GM21723 (cell line): ENCODE measurements at regions not wholly inside any gene's neighbourhood (a gene's known extent, or its start where the extent isn't known, plus 50 kb on each side); places are given as distances from the start of the nearest gene placed in this dataset.
"Not testable (repeated sequence)": the region's sequence is repeated elsewhere in the genome, so short reads cannot be mapped to it uniquely, and the experiment has no call there.

Source experiments
- ATAC-seq: cut with Tn5 transposase; IDR thresholded peaks from one replicate; pipeline ENCODE4 v1.9.1; 2021; ENCODE audit warnings: mild to moderate bottlenecking, moderate library complexity; ENCODE audit not compliant: unreplicated experiment

DNA sequence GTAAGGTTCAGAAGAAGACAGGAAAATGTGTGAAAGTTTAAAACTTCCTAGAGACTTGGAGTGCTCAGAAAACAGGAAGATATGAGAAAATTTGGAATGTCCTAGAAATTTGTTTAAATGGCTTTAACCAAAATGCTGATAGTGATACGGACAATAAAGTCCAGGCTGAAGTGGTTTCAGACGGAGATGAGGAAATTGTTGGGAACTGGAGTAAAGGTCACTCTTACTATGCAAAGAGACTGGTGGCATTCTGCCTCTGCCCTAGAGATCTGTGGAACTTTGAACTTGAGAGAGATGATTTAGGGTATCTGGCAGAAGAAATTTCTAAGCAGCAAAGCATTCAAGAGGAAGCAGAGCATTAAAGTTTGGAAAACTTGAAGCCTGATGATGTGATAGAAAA is 126.7 kb upstream of the TGFBR2 start:
- ATAC-seq: not testable (repeated sequence)

- not testable (repeated sequence) for ATAC-seq
Measured at GRCh38 chr3:30480156-30480555, 126.2 kb upstream of the TGFBR2 start.

DNA sequence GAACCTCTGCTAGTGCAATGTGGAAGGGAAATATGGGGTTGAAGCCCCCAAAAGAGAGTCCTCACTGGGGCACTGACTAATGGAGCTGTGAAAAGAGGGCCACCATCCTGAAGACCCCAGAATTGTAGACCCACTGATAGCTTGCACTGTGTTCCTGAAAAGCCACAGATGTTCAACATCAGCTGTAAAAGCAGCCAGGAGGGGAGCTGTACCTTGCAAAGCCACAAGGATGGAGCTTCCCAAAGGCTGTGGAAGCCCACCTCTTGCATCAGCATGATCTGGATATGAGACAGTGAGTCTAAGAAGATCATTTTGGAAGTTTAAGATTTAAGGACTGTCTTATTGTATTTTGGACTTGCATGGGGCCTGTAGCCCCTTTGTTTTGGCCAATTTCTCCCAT is 125.8 kb upstream of the TGFBR2 start:
- ATAC-seq: no peak

DNA sequence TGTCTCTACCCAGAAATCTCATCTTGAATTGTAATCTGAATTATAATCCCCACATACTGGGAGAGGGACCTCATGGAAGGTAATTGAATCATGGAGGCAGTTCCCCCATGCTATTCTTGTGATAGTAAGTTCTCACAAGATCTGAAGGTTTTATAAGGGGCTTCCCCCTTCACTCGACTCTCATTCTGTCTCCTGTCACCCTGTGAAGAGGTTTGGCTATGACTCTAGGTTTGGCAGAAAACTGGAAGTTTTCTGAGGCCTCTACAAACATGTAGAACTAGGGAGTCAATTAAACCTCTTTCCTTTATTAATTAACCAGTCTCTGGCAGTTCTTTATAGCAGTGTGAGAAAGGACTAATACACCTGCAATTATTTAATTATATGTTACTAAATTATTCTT is 125.2 kb upstream of the TGFBR2 start:
- ATAC-seq: no peak

DNA sequence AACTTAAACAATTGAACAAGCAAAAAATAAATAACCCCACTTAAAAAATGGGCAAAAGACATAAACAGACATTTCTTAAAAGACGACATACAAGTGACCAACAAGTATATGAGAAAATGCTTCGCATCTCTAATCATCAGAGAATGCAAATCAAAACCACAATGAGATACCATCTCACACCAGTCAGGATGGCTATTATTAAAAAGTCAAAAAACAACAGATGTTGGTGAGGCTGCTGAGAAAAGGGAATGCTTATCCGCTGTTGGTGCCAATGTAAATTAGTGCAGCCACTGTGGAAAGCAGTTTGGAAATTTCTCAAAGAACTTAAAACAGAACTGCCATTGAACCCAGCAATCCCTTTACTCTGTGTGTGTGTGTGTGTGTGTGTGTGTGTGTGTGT is 122.2 kb upstream of the TGFBR2 start:
- not testable (repeated sequence) for ATAC-seq

DNA sequence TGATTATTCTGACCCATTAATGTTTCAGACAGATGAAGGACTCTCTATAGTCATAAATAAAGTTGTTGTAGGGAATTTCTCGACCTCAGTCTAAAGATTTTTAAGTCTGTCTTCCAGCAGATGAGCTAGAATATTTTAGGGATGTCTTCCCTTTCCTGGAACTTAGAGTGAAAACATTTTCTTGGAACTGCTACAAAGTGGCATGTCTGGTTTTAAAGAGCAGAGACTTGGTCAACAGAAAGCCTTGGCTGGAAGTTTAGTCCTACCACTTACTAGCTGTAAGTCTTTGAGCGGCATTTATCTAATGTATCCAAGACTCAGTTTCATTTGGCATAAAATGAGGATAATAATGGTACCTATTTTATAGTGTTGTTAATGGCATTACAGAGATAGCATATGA is 120.0 kb upstream of the TGFBR2 start:
- no peak for ATAC-seq

- ATAC-seq: no peak
Measured at GRCh38 chr3:30488070-30488756, 118.2 kb upstream of the TGFBR2 start.

DNA sequence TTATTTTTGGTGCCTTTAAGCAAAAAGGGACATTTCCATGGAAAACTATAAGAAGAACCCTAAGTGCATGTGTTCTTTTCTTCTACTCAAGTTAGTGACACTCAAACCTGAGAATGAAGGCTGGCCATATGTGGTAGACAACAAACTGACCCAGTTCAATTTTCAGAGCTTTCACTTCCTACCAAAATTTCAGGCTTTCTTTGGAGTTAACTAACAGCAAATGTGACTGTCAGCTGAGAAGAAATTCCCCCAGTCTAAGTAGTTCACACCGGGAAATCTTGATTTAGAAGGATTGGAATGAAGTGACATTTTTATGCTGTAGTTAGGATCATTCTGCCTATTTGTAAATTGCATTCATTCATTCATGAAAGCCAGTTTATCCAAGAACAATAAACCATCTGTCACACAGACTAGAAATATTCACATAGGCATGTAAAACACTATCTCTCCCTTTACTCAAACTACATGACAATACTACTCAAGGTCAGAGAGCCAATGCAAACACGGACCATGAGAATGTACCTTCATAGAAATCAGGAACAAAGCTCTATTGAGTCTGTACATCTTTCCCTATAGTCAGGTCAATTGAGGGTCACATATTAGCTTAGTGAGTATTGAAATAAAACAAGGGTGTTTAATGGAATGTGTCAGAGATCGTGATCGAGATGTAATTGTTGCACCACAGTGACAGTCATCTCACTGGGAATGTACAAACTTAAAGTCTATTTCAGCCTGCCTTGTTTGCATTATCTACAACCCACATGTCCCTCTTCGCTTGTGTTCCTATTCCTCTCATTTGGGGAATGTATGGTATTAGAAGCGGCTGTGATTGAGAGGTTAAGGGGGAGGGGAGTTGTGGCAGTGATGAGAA is 113.8 kb upstream of the TGFBR2 start:
- ATAC-seq: no peak

GRCh38 chr3:30493911-30494311 is 112.5 kb upstream of the TGFBR2 start:
- ATAC-seq: no peak

DNA sequence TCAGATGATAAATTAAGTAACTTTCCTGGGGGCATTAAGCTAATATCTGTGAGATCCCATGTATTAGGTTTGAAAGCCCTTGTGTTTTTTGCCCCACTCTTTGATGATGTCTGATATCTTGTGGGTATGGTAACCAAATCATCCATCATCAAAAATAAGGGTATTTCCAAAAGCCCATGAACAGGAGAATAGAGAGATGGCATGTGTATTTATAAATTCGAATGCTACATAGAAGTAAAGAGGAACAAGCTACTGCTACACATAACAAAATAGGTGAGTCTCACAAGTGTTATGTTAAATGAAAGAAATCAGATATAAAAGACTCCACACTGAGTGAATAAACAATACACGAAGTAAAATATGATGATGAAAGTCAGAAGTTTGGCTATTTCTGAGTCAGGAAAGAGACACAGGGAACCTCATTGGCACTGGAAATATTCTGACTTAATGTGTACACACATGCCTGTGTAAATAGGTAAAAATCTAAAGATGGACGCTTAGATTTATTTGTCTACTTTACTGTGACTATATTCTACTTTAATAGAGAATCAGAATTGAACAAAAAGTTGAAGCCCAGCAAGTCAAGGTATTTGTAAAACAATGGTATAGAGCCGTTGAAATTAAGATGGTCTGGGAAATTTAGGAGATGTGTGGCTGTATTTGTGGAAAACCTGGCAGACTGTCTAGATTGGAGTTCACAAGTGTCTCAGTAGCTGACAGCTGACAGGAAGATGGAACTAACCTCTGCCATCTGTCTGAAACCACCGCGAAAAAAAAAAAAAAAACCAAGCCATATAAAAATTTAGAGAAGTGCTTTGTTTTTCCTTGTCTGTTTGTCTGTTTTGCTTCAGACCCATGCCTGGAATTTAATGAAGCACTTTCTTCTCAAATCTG is 111.0 kb upstream of the TGFBR2 start:
- no peak for ATAC-seq

DNA sequence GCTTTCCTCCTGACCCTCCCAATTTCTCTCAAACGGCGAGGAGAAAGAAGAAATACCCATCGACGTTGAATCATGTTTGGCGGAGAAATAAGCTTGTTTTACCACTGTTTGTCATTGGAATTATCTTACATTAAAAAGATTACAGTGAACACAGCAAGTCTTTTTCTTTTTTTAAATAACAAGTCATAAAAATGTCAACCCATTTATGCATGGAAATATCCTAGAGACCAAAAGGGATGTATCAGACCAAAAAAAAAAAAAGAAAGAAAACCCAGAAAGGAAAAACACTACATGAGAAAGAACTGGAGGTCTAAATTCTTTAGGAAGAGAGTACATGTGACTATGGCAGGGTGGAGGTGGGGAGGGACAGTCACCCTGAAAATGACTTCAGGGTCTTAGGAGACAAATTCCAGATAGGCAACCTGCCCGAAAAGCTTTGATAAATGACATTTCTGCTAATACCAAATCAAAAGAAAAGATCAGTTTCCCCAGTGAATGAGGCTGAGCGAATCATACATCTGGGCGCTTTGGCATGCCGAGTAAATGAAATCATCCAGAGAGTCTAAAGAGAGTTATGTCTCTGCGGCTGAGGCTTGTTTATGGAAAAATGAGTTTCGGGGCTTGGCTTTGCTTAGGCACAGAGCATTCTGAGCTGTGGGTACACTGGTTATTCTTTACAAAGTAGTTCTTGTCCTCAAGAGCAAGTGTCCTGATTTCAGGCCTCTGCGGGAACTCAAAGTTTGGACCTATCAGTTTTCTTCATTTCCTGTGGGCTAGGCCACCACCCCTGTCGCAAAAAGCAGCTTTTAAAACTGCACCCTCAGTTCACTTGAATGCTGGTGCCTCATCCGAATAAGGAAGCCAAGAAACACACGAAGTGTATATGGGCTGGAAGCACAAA is 110.1 kb upstream of the TGFBR2 start:
- no peak for ATAC-seq

DNA sequence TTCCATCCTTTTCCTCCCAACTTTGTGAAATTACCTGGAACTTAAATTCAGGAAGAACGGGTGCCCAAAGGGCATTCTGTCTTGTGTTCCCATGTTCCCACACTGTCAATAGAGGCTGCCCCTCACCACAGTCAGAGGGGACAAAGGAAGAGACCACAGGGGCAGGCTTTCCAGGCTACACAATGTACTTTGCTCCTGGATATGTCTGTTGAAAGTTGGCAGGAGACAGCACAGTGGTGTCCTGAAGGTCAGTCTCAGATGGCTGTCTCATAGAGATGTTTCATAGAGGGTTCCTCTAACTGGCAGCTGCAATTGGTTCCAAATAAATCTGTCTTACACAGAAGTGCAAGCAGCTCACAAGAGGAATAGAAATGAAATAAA is 107.8 kb upstream of the TGFBR2 start:
- ATAC-seq: no peak

GRCh38 chr3:30500666-30501399 is 105.6 kb upstream of the TGFBR2 start:
- peak; percentile 97 for ATAC-seq

- no peak for ATAC-seq
Measured at GRCh38 chr3:30501526-30501925, 104.9 kb upstream of the TGFBR2 start.

- ATAC-seq: no peak
Measured at GRCh38 chr3:30502051-30502741, 104.2 kb upstream of the TGFBR2 start.

GRCh38 chr3:30502742-30503073 is 103.7 kb upstream of the TGFBR2 start:
- ATAC-seq: peak; percentile 51

DNA sequence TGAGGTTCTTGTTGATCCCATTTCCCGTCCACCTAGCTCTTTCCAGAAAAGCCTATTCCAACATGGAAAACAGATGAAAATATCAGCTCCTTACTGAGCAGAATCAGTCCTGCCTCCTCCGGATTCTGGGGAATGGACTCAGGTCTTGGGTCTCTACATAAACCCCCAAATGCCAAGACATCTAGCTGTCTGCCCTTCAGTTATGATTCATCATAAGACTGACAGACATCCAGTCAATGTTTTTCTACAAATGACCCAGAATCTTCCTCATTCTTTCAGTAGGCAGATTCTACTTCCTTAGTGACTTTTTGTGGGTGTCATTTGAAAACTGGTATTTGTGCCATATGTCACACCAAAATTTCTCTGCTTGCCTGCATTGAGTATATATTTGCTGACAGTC is 103.0 kb upstream of the TGFBR2 start:
- no peak for ATAC-seq

DNA sequence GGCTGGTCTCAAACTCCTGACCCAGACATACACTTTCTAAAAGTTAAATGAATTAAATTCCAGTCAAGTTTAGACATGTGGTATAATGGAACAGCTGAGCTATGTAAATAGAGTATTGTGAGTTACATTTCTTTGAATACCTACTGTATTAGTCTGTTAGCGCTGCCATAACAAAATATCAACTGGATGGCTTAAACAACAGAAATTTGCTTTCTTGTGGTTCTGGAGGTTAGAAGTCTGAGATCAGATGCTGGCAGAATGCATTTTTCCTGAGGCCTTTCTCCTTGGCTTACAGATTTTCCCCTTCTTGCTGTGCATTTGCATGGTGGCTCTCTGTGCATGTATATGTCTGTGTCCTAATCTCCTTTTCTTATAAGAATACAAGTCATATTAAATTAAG is 101.5 kb upstream of the TGFBR2 start:
- no peak for ATAC-seq

DNA sequence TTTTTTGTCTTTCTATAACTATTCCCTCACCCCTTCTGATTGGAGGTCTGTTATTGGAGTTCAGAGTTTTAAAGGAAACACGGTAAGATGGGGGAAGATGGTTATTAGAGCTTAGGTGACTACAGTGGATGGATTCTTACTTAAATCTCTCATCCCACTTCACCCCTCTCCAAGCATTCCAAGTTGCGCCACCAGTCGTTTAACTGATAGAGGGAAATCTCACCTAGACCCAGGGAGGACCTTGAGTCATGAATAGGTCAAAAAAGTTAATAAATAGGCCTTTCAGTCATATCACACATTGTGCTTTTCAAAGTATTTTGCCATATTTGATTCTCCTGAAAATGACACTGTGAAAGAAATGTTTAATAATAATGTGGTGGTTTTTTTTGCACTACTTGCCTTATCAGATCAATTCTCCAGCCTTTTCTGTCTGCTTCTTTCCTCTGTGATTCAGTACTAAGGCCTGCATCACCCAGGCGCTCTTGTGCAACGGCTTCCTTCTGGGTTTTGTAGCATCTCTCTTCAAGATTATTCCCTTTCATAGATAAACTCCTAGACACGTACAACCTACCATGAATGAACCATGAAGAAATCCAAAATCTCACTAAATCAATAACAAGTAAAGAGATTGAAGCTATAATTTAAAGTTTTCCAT is 100.4 kb upstream of the TGFBR2 start:
- ATAC-seq: no peak
